ENCODE measurements at regions not wholly inside any gene's neighbourhood (a gene's known extent, or its start where the extent isn't known, plus 50 kb on each side); places are given as distances from the start of the nearest gene placed in this dataset.
A peak's percentile ranks its signal among the peaks of the same experiment; 100 is the strongest.
"Not testable (repeated sequence)": the region's sequence is repeated elsewhere in the genome, so short reads cannot be mapped to it uniquely, and the experiment has no call there.

DNA sequence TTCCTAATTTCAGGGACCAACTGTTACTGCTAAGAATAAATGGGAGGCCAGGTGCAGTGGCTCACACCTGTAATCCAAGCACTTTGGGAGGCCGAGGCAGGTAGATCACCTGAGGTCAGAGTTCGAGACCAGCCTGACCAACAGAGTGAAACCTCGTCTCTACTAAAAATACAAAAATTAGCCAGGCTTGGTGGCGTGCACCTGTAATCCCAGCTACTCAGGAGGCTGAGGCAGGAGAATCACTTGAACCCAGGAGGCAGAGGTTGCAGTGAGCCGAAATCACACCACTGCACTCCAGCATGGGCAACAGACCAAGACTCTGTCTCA, 95.6 kb upstream of the CHD2 start:
- not testable (repeated sequence) for DNase-seq (ENCODE audit: low spot score)

DNA sequence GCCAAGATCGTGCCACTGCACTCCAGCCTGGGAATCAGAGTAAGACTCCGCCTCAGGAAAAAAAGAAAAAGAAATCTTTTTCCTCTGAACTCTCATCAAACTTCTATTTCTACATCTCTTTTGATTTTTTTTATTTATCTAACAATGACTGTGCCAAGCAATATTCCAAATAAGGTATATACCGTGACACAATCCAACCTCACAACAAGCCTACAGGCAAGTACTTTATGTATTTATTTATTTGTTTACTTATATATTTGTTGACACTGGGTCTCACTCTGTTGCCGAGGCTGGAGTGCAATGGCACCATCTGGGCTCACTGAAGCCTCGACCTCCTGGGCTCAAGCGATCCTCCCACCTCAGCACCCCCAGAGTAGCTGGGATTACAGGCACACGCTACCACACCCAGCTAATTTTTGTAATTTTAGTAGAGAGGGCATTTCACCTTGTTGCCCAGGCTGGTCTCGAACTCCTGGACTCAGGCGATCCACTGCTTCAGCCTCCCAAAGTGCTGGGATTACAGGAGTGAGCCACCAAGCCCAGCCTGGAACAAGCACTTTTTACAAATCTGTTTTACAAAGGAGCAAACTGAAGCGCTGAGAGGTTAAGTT, 94.9 kb upstream of the CHD2 start:
- no peak for DNase-seq (ENCODE audit: low spot score)

GRCh38 chr15:92806171-92806570, 94.0 kb upstream of the CHD2 start:
- DNase-seq (ENCODE audit: low spot score): not testable (repeated sequence)

GRCh38 chr15:92806763-92807162, 93.4 kb upstream of the CHD2 start:
- DNase-seq (ENCODE audit: low spot score): no peak

- no peak for DNase-seq (ENCODE audit: low spot score)
Observed at GRCh38 chr15:92807971-92808571, 92.1 kb upstream of the CHD2 start.

GRCh38 chr15:92808598-92809063, 91.5 kb upstream of the CHD2 start:
- DNase-seq (ENCODE audit: low spot score): peak; percentile 70

GRCh38 chr15:92809064-92809879, 90.9 kb upstream of the CHD2 start:
- DNase-seq (ENCODE audit: low spot score): peak; percentile 99

DNA sequence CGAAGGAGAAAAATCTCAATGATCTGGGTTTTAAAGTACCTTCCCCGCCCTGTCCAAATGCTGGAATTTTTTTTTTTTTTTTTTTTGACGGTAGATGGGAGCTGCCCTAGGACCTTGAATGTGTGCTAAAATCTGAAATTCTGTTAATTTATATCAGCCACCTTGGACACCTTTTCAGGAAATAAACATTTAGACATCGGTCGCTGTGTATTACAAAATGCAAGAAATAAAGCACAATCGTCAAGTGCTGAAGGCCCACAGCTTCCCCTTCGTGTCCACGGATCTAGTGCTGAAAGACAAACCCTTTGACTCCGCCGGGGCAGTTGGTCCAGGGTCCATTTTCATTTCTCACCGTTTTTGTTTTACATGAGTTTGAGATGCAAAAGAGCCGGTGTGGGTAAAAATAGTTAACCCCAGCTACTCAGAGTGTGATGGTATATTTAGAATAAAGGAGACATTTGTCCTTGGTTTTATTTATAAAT, 90.2 kb upstream of the CHD2 start:
- no peak for DNase-seq (ENCODE audit: low spot score)

DNA sequence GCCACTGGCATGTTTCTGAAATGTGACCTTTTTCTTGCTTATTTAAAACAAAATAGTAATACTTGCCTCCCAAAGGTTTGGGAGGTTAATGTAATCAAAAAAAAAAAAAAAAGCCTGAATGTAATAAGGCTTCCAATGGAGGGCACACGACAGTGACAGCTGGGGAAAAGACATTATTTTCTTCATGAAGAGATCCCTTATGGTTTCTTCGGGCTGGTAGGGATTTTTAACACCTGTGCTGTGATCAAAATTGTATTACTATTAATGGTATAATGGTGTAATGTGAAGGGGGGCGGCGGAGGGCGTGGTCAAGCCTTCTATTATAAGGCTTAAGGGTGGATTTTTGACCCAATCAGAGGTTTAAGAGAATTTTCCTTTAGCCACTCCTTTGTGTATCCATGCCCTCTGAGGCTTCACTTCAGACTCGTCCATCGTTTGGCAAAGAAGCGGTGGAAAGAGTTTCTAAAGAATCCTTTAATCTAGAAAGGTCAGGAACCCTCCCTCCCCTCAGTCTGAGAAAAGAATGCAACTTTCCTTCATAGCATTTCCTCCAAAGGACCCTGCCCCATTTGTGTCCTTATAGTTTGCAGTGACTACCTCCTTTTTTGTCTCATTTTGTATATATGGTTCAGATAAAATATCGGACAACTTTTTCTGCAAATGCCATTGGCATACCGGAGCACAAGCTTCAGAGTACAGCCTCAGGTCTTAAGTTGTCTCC, 89.5 kb upstream of the CHD2 start:
- peak; percentile 81 for DNase-seq (ENCODE audit: low spot score)

- DNase-seq (ENCODE audit: low spot score): no peak
Observed at GRCh38 chr15:92811148-92811913, 88.8 kb upstream of the CHD2 start.

DNA sequence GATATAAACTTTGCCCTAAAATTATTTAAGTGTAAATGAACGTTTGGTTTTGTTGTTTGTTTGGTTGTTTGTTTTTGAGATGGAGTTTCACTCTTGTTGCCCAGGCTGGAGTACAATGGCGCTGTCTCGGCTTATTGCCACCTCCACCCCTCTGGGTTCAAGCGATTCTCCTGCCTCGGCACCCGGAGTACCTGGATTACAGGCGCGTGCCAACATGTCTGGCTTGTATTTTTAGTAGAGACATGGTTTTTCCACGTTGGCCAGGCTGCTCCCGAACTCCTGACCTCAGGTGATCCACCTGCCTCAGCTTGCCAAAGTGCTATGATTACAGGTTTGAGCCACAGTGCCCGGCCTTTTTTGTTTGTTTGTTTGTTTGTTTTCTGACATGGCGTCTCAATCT, 87.9 kb upstream of the CHD2 start:
- DNase-seq (ENCODE audit: low spot score): no peak

- no peak for DNase-seq (ENCODE audit: low spot score)
Observed at GRCh38 chr15:92813485-92813884, 86.6 kb upstream of the CHD2 start.

- no peak for DNase-seq (ENCODE audit: low spot score)
Observed at GRCh38 chr15:92817339-92817886, 82.7 kb upstream of the CHD2 start.

- DNase-seq (ENCODE audit: low spot score): no peak
Observed at GRCh38 chr15:92818651-92819277, 81.4 kb upstream of the CHD2 start.

DNA sequence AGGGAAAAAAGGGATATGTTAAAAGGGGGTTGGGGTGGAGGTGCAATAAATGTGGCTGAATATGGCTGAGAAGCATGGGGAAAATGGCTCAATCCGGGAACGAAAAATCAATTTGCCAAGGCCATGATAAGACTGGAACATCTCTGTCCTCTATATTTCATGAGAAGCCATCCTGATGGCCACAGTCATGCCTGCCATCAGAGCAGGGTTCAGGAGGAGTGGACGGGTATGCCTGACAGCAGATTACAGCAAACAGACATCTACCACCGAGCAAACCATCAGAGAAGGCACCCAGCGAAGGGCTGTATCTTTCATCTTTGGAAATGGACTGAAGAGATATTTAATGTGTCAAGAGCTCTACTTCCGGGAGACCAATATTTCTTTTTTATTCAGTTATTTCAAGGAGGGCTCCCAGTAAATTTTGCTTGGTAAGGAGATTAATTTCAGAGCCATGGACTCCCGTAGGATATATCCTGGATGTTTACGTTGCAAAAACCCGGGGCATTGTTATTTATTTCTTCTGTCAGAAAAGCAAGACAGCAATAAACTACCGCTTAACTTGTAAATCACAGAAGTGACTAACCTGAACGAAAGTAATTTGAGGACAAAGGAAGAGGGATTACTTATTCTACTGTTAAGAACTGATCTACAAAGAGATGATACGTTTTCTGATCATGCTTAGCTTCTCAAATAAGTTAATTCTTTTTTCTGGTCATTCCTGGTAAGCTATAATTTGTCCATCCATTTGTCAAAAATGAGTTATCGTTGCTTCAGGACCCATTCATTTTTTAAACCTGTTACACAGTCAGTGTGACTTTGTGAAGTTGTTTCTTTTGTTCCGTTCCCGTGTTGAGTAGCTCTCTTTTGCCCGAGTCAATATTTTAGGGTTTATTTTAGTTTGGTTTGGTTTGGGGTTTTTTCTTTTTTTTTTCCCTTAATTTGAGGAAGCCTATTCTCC, 80.6 kb upstream of the CHD2 start:
- DNase-seq (ENCODE audit: low spot score): no peak

DNA sequence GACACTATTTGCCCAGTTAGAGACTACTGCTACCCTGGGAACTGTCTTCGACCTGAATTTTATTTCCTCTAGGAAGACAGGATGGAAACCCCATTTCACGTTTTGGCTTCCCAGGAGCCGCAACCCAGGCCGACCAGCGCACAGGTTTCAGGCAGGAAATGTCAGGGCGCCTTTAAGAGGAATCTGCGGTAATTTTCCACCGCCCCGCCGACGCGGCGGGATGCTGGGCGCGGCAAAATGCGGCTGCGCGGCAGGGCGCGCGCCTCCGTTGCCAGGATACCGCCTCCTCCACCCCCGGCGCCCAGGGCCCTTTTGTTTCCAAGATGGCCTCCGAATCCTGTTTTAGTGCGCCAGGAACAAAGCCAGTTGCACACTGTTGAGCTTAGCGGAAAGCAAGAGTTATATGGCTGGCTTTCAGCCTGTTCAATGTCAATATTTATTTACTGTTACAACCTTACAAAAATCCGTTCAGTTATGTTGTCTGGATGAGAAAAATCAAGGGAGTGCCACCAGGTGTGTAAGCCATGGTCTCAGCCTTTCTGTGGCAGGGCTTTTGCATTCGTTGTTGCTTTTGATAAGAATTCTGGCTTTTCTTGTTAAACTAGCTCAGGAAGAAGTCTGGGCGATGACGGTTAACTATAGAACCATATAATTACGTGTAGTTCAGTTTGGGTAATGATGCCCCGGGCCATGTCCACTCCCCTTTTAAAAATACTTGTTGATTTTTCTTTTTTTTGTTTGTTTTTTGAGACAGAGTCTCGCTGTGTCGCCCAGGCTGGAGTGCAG, 79.7 kb upstream of the CHD2 start:
- peak; percentile 98 for DNase-seq (ENCODE audit: low spot score)

DNA sequence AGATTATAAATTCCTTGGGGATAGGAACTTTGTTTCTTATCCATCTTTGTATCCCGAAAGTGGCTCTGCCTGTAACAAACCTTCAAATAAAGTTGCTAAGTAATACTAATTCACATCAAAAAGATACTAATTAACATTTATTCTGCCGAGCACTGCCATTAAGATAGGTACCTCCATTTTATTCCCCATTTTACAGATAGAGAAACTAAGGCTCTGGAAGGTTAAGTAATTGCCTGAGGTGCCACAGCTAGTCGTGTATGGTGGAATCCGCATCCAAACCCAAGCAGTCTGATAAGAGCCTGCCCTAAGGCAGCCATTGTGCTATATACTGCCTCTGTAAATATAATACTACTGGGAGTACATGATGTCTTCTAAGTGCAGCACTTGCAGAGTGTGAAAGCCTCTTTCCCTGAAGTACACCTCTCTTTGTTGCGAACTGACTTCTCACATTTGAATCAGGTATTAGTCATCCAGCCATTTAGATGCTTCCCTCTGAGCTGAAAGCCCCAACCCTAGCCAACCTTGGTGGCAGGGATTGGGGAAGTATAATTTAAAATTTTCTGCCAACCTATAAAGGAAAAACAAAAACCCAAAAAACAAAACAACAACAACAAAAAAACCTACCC, 78.5 kb upstream of the CHD2 start:
- no peak for DNase-seq (ENCODE audit: low spot score)

All from COLO829 (cell line).